ENCODE measurements at regions not wholly inside any gene's neighbourhood (a gene's known extent, or its start where the extent isn't known, plus 50 kb on each side); places are given as distances from the start of the nearest gene placed in this dataset.

DNA sequence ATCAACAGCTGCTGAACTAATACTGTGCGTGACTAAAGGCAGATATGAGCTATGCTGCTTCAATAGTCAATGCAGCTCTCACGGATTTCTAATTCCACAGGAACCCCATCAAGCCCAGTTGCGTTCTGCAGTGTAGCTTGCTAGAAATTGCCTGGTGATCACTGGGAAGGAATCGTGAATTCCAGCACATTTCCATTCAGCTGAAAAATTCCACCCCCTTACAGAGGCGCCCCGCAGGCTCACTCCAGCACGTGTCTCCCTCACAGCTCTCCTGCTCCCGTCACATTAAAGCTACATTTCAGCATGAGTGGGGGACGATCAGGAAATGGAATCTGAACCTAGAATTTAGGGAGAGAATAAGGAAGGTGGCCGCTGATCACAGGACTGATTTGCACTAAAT is 534.8 kb downstream of the TCERG1L start:
- H3K27ac Mint-ChIP-seq = no peak overlapping the region
- H3K4me1 Mint-ChIP-seq = no peaks in the 10 kb centered on the region

More for the DNA sequence above, 534.8 kb downstream of the TCERG1L start:
- Histone ChIP-seq H3K4me3 (no peak overlapping the region), H3F3A (replicated peaks; ENCODE audit: low read depth) (no peaks in the 10 kb centered on the region), H2AFZ (no peak overlapping the region), H3K36me3 (ENCODE audit: insufficient read depth) (no peaks in the 10 kb centered on the region), H3K79me2 (replicated peaks; ENCODE audit: insufficient read depth) (no peaks in the 10 kb centered on the region), H3K9me2 (ENCODE audit: insufficient read depth) (no peaks in the 10 kb centered on the region), H3K4me2 (no peak overlapping the region), H4K20me1 (replicated peaks; ENCODE audit: insufficient read depth) (no peaks in the 10 kb centered on the region), H3K4me1 (ENCODE audit: insufficient read depth) (no peaks in the 10 kb centered on the region), H3K27me3 (ENCODE audit: insufficient read depth) (no peaks in the 10 kb centered on the region), H3K27ac (ENCODE audit: low read depth) (no peak overlapping the region)
- no peak for ATAC-seq
- DNase-seq (ENCODE audit: low spot score) = no peak
- Mint-ChIP-seq H3K9me3 (peaks cover 93% of the 10 kb centered on the region), H3K4me3 (no peak overlapping the region), H3K36me3 (ENCODE audit: low read depth) (peaks cover 26% of the 10 kb centered on the region), H3K27me3 (ENCODE audit: insufficient read depth, low read depth, poor library complexity) (peaks cover 4% of the 10 kb centered on the region)
- no peak for TF ChIP-seq ZNF331 (CRISPR knock-in tag; IDR thresholded peaks at IDR 0.05; ENCODE audit: low read depth)
- TF ChIP-seq REST (IDR thresholded peaks at IDR 0.05; ENCODE audit: unreplicated experiment) = no peak
- TF ChIP-seq NANOG (IDR thresholded peaks at IDR 0.05; ENCODE audit: borderline replicate concordance) = no peak
- TF ChIP-seq EZH2 (IDR thresholded peaks at IDR 0.05; ENCODE audit: low read depth, unreplicated experiment) = no peak
- TF ChIP-seq ETS1 (IDR thresholded peaks at IDR 0.05) = no peak
- TF ChIP-seq, protein P1, sequence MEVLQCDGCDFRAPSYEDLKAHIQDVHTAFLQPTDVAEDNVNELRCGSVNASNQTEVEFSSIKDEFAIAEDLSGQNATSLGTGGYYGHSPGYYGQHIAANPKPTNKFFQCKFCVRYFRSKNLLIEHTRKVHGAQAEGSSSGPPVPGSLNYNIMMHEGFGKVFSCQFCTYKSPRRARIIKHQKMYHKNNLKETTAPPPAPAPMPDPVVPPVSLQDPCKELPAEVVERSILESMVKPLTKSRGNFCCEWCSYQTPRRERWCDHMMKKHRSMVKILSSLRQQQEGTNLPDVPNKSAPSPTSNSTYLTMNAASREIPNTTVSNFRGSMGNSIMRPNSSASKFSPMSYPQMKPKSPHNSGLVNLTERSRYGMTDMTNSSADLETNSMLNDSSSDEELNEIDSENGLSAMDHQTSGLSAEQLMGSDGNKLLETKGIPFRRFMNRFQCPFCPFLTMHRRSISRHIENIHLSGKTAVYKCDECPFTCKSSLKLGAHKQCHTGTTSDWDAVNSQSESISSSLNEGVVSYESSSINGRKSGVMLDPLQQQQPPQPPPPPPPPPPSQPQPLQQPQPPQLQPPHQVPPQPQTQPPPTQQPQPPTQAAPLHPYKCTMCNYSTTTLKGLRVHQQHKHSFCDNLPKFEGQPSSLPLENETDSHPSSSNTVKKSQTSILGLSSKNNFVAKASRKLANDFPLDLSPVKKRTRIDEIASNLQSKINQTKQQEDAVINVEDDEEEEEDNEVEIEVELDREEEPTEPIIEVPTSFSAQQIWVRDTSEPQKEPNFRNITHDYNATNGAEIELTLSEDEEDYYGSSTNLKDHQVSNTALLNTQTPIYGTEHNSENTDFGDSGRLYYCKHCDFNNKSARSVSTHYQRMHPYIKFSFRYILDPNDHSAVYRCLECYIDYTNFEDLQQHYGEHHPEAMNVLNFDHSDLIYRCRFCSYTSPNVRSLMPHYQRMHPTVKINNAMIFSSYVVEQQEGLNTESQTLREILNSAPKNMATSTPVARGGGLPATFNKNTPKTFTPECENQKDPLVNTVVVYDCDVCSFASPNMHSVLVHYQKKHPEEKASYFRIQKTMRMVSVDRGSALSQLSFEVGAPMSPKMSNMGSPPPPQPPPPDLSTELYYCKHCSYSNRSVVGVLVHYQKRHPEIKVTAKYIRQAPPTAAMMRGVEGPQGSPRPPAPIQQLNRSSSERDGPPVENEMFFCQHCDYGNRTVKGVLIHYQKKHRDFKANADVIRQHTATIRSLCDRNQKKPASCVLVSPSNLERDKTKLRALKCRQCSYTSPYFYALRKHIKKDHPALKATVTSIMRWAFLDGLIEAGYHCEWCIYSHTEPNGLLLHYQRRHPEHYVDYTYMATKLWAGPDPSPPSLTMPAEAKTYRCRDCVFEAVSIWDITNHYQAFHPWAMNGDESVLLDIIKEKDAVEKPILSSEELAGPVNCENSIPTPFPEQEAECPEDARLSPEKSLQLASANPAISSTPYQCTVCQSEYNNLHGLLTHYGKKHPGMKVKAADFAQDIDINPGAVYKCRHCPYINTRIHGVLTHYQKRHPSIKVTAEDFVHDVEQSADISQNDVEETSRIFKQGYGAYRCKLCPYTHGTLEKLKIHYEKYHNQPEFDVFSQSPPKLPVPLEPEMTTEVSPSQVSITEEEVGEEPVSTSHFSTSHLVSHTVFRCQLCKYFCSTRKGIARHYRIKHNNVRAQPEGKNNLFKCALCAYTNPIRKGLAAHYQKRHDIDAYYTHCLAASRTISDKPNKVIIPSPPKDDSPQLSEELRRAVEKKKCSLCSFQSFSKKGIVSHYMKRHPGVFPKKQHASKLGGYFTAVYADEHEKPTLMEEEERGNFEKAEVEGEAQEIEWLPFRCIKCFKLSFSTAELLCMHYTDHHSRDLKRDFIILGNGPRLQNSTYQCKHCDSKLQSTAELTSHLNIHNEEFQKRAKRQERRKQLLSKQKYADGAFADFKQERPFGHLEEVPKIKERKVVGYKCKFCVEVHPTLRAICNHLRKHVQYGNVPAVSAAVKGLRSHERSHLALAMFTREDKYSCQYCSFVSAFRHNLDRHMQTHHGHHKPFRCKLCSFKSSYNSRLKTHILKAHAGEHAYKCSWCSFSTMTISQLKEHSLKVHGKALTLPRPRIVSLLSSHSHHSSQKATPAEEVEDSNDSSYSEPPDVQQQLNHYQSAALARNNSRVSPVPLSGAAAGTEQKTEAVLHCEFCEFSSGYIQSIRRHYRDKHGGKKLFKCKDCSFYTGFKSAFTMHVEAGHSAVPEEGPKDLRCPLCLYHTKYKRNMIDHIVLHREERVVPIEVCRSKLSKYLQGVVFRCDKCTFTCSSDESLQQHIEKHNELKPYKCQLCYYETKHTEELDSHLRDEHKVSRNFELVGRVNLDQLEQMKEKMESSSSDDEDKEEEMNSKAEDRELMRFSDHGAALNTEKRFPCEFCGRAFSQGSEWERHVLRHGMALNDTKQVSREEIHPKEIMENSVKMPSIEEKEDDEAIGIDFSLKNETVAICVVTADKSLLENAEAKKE (CRISPR knock-in tag; IDR thresholded peaks at IDR 0.05) = no peak
- TF ChIP-seq POLR2AphosphoS5 (IDR thresholded peaks at IDR 0.05; ENCODE audit: low read depth) = no peak
- no peak for TF ChIP-seq EZH2phosphoT487 (IDR thresholded peaks at IDR 0.05; ENCODE audit: unreplicated experiment)
- TF ChIP-seq JUNB (IDR thresholded peaks at IDR 0.05; ENCODE audit: unreplicated experiment) = no peak
- TF ChIP-seq CREB1 (CRISPR knock-in tag; IDR thresholded peaks at IDR 0.05; ENCODE audit: low read depth) = no peak
- no peak for TF ChIP-seq ZNF114 (CRISPR knock-in tag; IDR thresholded peaks at IDR 0.05)
- TF ChIP-seq, protein P2, sequence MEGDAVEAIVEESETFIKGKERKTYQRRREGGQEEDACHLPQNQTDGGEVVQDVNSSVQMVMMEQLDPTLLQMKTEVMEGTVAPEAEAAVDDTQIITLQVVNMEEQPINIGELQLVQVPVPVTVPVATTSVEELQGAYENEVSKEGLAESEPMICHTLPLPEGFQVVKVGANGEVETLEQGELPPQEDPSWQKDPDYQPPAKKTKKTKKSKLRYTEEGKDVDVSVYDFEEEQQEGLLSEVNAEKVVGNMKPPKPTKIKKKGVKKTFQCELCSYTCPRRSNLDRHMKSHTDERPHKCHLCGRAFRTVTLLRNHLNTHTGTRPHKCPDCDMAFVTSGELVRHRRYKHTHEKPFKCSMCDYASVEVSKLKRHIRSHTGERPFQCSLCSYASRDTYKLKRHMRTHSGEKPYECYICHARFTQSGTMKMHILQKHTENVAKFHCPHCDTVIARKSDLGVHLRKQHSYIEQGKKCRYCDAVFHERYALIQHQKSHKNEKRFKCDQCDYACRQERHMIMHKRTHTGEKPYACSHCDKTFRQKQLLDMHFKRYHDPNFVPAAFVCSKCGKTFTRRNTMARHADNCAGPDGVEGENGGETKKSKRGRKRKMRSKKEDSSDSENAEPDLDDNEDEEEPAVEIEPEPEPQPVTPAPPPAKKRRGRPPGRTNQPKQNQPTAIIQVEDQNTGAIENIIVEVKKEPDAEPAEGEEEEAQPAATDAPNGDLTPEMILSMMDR (conservative IDR thresholded peaks at IDR 0.05; ENCODE audit: low read depth in 2 of 2) = no peak
- TF ChIP-seq STAT1 (IDR thresholded peaks at IDR 0.05; ENCODE audit: unreplicated experiment) = no peak

Data from GM23338 (cell line).